ENCODE measurements at regions not wholly inside any gene's neighbourhood (a gene's known extent, or its start where the extent isn't known, plus 50 kb on each side); places are given as distances from the start of the nearest gene placed in this dataset.

DNA sequence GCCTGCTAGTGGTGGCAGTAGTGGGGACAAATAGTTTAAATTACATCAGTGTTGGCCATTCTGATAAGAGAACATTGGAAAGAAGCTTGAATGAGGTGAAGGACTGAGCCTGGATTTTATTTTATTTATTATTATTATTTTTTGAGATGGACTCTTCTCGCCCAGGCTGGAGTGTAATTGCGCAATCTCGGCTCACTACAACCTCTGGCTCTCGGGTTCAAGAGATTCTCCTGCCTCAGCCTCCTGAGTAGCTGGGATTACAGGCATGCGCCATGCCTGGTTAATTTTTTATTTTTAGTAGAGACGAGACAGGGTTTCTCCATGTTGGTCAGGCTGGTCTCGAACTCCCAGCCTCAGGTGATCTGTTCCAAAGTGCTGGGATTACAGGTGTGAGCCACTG lies 739.4 kb downstream of the AACS start:
- TF ChIP-seq POLR2A (IDR thresholded peaks at IDR 0.05) = no peak
- TF ChIP-seq, protein P1, sequence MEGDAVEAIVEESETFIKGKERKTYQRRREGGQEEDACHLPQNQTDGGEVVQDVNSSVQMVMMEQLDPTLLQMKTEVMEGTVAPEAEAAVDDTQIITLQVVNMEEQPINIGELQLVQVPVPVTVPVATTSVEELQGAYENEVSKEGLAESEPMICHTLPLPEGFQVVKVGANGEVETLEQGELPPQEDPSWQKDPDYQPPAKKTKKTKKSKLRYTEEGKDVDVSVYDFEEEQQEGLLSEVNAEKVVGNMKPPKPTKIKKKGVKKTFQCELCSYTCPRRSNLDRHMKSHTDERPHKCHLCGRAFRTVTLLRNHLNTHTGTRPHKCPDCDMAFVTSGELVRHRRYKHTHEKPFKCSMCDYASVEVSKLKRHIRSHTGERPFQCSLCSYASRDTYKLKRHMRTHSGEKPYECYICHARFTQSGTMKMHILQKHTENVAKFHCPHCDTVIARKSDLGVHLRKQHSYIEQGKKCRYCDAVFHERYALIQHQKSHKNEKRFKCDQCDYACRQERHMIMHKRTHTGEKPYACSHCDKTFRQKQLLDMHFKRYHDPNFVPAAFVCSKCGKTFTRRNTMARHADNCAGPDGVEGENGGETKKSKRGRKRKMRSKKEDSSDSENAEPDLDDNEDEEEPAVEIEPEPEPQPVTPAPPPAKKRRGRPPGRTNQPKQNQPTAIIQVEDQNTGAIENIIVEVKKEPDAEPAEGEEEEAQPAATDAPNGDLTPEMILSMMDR (IDR thresholded peaks at IDR 0.05 in 4 of 5, conservative IDR thresholded peaks at IDR 0.05 in 1 of 5) = no peak

All from gastrocnemius medialis (tissue), 4 donors.